Lower lobe of right lung (tissue), 2 donors: ENCODE measurements at regions not wholly inside any gene's neighbourhood (a gene's known extent, or its start where the extent isn't known, plus 50 kb on each side); places are given as distances from the start of the nearest gene placed in this dataset.

Source experiments
- ATAC-seq, 2 donors: fragments of 200-7000 bp; cut with Tn5 transposase; one replicate each; pipeline ENCODE4 v1.9.1; 2020 to 2022; ENCODE audit warnings: mild to moderate bottlenecking in 2 of 2, moderate library complexity in 2 of 2
- DNase-seq: peaks from one replicate; pipeline ENCODE4 v3.0.0-alpha.2; 2020
- H3K27ac ChIP-seq: fragments of 200-600 bp; one replicate; pipeline ENCODE4 v1.8.0; 2022
- H3K27me3 ChIP-seq: fragments of 200-600 bp; one replicate; pipeline ENCODE4 v1.8.0; 2022; ENCODE audit warnings: low read depth
- H3K36me3 ChIP-seq: fragments of 200-600 bp; one replicate; pipeline ENCODE4 v1.8.0; 2022; ENCODE audit warnings: mild to moderate bottlenecking
- H3K4me1 ChIP-seq: fragments of 200-600 bp; one replicate; pipeline ENCODE4 v1.8.0; 2022
- H3K4me3 ChIP-seq: fragments of 200-600 bp; one replicate; pipeline ENCODE4 v1.8.0; 2022; ENCODE audit warnings: mild to moderate bottlenecking
- H3K9me3 ChIP-seq: fragments of 200-600 bp; one replicate; pipeline ENCODE4 v1.8.0; 2022
- intact Hi-C: fragments of 100-400 bp; cut with DNase I; formaldehyde crosslinking; loops from one replicate; pipeline ENCODE4 v1.11.0; 2022
- TF ChIP-seq, protein P1 (sequence below): fragments of 200-600 bp; IDR thresholded peaks from one replicate; pipeline ENCODE4 v1.8.0; 2022; ENCODE audit warnings: antibody characterized with exemption, mild to moderate bottlenecking
- donor health status: DM: no; HTN: yes; CAD: no; lungs with severe emphysema.

DNA sequence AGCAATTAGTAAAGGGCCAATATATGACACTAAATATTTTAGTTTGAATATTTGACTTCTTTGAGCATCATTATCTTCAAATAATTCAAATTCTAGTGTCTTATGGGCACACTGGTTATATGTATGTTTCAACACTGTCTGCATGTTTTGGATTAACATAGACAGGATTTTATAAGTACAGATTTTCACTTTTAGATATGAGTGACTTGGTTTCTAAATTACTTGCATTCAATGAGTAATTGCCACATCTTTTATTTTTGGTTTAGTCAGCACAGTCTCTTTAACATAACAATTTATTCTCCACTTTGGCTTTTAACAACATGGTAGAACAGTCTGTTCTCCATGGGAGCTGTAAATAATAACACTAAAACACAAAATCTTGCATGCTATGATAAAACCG is 674.8 kb downstream of the TBL1XR1 start:
- no peak for DNase-seq
- H3K4me1 ChIP-seq: no peaks in the 10 kb centered on the region
- no peak for ATAC-seq
- no peaks in the 10 kb centered on the region for H3K36me3 ChIP-seq
- H3K27me3 ChIP-seq: no peaks in the 10 kb centered on the region
- no peaks in the 10 kb centered on the region for H3K9me3 ChIP-seq
- intact Hi-C loops: no loop called here
- TF ChIP-seq, protein P1, sequence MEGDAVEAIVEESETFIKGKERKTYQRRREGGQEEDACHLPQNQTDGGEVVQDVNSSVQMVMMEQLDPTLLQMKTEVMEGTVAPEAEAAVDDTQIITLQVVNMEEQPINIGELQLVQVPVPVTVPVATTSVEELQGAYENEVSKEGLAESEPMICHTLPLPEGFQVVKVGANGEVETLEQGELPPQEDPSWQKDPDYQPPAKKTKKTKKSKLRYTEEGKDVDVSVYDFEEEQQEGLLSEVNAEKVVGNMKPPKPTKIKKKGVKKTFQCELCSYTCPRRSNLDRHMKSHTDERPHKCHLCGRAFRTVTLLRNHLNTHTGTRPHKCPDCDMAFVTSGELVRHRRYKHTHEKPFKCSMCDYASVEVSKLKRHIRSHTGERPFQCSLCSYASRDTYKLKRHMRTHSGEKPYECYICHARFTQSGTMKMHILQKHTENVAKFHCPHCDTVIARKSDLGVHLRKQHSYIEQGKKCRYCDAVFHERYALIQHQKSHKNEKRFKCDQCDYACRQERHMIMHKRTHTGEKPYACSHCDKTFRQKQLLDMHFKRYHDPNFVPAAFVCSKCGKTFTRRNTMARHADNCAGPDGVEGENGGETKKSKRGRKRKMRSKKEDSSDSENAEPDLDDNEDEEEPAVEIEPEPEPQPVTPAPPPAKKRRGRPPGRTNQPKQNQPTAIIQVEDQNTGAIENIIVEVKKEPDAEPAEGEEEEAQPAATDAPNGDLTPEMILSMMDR: no peak
- no peak overlapping the region for H3K27ac ChIP-seq
- H3K4me3 ChIP-seq: no peak overlapping the region

DNA sequence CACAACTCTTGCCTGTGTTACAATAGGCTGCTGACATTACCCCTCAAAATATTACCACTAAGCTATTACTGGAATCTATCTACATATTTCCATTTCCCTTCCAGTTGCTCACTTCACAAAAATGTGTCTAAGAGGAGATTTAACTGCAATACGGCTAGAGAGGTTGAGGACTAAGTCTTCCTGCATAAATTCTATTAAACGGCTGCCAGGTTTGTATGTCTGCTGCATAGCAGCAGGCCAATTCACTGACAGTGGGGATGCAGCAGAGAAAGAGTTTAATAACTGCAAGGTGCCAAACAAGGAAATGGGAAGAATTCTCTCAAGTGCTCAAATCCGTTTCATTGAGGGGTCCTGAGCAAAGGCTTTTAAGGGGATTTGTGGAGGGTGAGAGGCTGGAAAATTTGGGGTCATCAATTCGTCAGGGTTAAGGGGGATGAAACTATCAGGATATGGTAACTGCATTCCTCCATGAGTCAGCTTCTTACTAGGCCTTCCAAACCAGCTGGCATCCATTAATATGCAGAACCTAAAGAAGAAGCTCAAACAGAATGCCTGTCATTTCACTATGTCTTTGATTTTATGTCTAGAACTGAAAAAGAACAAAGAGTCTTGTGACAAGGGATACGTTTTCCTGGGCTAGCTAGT is 675.6 kb downstream of the TBL1XR1 start:
- no peaks in the 10 kb centered on the region for H3K36me3 ChIP-seq
- intact Hi-C loops: no loop called here
- TF ChIP-seq, protein P1: no peak
- no peak for DNase-seq
- H3K27ac ChIP-seq: no peak overlapping the region
- ATAC-seq: no peak
- no peaks in the 10 kb centered on the region for H3K4me1 ChIP-seq
- H3K27me3 ChIP-seq: no peaks in the 10 kb centered on the region
- H3K9me3 ChIP-seq: no peaks in the 10 kb centered on the region
- H3K4me3 ChIP-seq: no peak overlapping the region

DNA sequence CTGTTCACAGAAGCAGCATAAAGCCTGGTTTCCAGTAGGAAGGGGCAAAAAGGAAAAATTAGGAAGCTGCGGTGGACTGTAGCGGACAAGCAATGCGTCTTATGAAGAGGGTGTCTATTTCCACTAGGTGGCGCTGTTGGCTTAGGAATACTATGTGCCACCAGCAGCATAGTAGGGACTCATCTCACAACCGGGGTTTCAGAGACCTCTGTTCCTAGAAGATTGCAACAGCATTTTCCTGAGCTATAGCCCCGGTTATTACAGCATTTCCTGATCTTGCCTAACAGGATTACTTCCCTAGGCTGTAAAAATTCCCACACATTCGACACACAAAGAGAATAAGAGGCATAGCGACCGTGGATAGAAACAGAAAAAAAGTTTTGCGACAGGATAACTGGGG is 683.0 kb downstream of the TBL1XR1 start:
- Histone ChIP-seq H3K9me3 (peaks cover 34% of the 10 kb centered on the region), H3K4me3 (no peak overlapping the region), H3K27me3 (no peaks in the 10 kb centered on the region), H3K27ac (no peak overlapping the region), H3K4me1 (no peaks in the 10 kb centered on the region), H3K36me3 (no peaks in the 10 kb centered on the region)
- intact Hi-C loops: no loop called here
- TF ChIP-seq, protein P1: peak; percentile 29
- DNase-seq (no peak), ATAC-seq (no peak)

DNA sequence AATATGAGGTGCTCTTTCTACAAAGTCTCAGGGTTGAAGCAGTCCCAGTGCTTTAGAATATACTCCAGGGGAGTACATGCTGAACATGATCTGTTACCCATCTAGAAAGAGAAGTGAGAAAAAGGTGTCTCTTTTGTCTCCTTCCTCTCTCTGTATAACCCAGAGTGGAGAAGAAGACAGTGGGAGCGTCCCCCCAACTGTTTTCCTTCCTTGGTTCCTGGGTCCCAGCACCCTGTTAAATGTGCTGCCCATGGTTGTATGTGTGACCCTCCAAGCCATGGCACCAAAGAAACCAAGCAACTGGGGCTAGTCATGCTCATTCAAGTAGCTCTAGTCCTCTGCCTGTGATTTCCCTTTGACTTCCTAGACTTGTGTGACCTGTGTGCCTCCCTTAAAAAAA is 683.7 kb downstream of the TBL1XR1 start:
- H3K4me1 ChIP-seq: no peaks in the 10 kb centered on the region
- H3K9me3 ChIP-seq: peaks cover 35% of the 10 kb centered on the region
- H3K4me3 ChIP-seq: no peak overlapping the region
- H3K27ac ChIP-seq: no peak overlapping the region
- H3K36me3 ChIP-seq: no peaks in the 10 kb centered on the region
- no peak for DNase-seq
- TF ChIP-seq, protein P1: no peak
- intact Hi-C loops: no loop called here
- ATAC-seq: no peak
- H3K27me3 ChIP-seq: no peaks in the 10 kb centered on the region

DNA sequence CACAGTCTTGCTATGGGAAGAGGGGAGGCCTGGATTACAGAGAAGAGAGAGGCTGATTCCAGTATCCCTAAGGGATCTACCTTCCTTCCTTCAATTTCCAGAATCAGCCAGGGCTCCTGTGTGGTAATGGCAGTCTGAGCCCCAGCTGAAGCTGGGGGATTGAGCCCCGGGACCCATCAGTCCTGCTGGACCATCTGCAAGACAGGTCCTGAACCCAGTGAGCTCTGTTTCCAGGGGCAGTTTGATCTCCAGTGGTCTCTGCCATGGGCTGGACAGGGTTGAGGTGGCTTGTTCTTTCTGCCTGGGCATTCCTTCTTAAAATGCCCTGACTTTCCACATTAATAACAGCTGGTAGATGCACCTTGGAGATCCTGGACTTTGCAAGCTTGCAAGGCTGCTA is 685.2 kb downstream of the TBL1XR1 start:
- ATAC-seq (no peak), DNase-seq (no peak)
- H3K4me1 ChIP-seq: no peaks in the 10 kb centered on the region
- no peaks in the 10 kb centered on the region for H3K36me3 ChIP-seq
- intact Hi-C loops: no loop called here
- no peaks in the 10 kb centered on the region for H3K27me3 ChIP-seq
- TF ChIP-seq, protein P1: no peak
- peaks cover 35% of the 10 kb centered on the region for H3K9me3 ChIP-seq
- no peak overlapping the region for H3K4me3 ChIP-seq
- no peak overlapping the region for H3K27ac ChIP-seq
